Activated effector memory CD4-positive, alpha-beta T cell treated with Interleukin-2 at 50 U/mL for 16 hours (primary cell): ENCODE measurements at regions not wholly inside any gene's neighbourhood (a gene's known extent, or its start where the extent isn't known, plus 50 kb on each side); places are given as distances from the start of the nearest gene placed in this dataset.
"Not testable (repeated sequence)": the region's sequence is repeated elsewhere in the genome, so short reads cannot be mapped to it uniquely, and the experiment has no call there.

Source experiments
- DNase-seq: peaks from one replicate; pipeline ENCODE4 v3.0.0-alpha.2; 2020

GRCh38 chr4:101669832-101670188, 120.7 kb upstream of the BANK1 start:
- DNase-seq, result no peak

- no peak for DNase-seq
These were observed 121.2 kb upstream of the BANK1 start for GRCh38 chr4:101669138-101669831.

- DNase-seq, result no peak
These were observed 123.2 kb upstream of the BANK1 start for GRCh38 chr4:101667348-101667747.

- DNase-seq, result no peak
These were observed 129.9 kb upstream of the BANK1 start for GRCh38 chr4:101660607-101661006.

- DNase-seq, result no peak
These were observed 134.7 kb upstream of the BANK1 start for GRCh38 chr4:101655857-101656256.

- DNase-seq, result no peak
These were observed 135.5 kb upstream of the BANK1 start for GRCh38 chr4:101655005-101655404.

GRCh38 chr4:101651778-101652177, 138.8 kb upstream of the BANK1 start:
- DNase-seq, result no peak

GRCh38 chr4:101649790-101650515, 140.6 kb upstream of the BANK1 start:
- no peak for DNase-seq

- no peak for DNase-seq
These were observed 142.9 kb upstream of the BANK1 start for GRCh38 chr4:101647710-101648034.

GRCh38 chr4:101644516-101644915, 146.0 kb upstream of the BANK1 start:
- DNase-seq, result no peak

GRCh38 chr4:101643186-101643837, 147.2 kb upstream of the BANK1 start:
- no peak for DNase-seq

- not testable (repeated sequence) for DNase-seq
These were observed 157.8 kb upstream of the BANK1 start for GRCh38 chr4:101632766-101633165.

GRCh38 chr4:101630319-101630986, 160.1 kb upstream of the BANK1 start:
- DNase-seq, result no peak

GRCh38 chr4:101621120-101621519, 169.4 kb upstream of the BANK1 start:
- DNase-seq, result no peak

GRCh38 chr4:101615652-101616051, 174.9 kb upstream of the BANK1 start:
- no peak for DNase-seq

GRCh38 chr4:101606989-101607388, 183.5 kb upstream of the BANK1 start:
- not testable (repeated sequence) for DNase-seq

GRCh38 chr4:101604976-101605375, 185.6 kb upstream of the BANK1 start:
- no peak for DNase-seq

- DNase-seq, result no peak
These were observed 190.2 kb upstream of the BANK1 start for GRCh38 chr4:101600287-101600686.

- no peak for DNase-seq
These were observed 190.9 kb upstream of the BANK1 start for GRCh38 chr4:101599620-101600019.

- no peak for DNase-seq
These were observed 193.6 kb upstream of the BANK1 start for GRCh38 chr4:101596781-101597552.

- no peak for DNase-seq
These were observed 195.9 kb upstream of the BANK1 start for GRCh38 chr4:101594588-101594987.

- DNase-seq, result no peak
These were observed 196.9 kb upstream of the BANK1 start for GRCh38 chr4:101593666-101594065.

- no peak for DNase-seq
These were observed 206.2 kb upstream of the BANK1 start for GRCh38 chr4:101584306-101584705.
